RKO (cell line): ENCODE measurements at regions not wholly inside any gene's neighbourhood (a gene's known extent, or its start where the extent isn't known, plus 50 kb on each side); places are given as distances from the start of the nearest gene placed in this dataset.

Experiments
- DNase-seq: peaks from one replicate; pipeline ENCODE4 v3.0.0-alpha.2; 2016; ENCODE audit warnings: low spot score

DNA sequence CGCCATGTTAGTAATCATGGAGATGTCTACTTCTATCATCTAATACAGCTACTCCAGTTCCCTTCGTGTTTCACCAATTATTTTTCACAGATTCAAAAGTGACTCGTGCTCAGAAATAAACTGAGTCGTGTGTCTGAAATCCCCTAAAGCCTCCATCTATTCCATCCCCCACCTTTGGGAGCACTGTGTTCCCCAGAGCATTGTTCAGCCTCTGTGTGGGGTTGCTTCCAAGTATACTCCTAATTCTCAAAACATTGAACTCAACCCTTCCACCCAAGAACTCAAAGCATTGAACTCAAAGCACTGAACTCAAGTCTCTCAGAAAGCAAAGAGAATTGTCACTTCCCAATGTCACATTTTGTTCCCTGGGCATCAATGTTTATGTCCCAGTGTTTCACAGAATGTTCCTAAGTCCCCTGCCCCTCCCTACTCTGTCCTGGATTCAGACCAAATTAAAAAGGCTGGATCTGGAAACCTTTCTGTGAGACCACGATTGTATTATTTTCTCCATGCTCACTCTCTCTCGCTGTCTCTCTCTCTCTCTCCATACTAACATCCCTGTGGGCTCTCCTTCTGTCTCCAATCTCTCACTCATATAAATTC is 138.5 kb upstream of the QRFPR start:
- DNase-seq, result no peak

DNA sequence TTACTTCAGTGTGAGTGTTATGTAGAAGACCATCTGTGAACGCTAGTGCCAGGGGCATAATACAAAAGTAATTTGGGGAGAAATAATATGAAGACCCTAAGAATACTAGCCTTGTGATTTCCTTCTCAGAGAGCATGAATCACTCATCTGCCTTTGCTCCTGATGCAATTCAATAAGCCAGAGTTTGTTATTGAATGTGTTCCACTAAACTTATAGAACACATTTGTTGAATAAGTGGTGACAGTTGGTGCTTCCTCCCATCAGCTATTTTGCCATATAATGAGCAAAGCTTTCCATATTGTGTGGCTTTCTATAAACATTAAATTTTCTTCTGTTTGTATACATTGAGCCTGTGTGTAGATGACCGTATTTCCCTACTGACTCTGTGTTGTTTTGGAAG is 136.4 kb upstream of the QRFPR start:
- DNase-seq, result no peak

DNA sequence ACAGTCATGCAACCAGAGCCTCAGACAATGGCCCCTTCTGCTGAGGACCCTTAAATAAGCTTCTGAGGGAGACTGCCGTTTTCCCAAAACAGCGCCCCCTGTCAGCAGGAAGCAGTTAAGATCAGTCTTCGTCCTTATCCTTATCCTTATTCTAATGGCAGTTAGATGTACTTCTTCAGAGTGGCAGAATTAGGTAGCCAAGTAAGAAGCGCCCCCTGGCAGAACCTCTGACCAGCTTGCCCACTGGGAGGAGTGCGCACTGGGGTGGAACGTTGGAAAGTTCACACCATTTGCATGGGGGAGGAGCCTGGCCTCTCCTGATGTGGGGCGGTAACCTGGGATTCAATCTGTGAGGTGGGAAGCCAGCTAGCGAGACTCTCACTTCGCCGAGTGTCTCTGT is 133.6 kb upstream of the QRFPR start:
- DNase-seq, result no peak

DNA sequence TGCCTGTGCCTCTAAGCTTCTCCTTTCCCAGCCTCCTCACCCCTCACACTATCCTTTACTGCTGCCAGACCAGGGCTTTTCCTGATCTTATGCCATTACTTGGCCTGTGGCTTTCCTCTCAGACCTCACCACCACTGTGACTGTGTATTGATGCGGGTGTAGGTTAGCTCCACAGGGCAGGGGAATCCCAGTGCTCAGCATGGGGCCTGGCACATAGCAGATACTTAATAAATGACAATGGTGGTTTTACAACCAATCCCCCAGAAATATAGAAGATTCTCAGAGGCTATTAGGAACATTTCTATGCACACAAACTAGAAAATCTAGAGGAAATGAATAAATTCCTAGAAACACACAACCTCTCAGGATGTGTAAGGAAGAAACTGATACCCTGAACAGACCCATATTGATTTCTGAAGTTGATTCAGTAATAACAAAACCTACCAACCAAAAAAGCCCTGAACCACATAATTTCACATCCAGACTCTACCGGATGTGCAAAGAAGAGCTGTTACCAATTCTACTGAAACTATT is 129.6 kb upstream of the QRFPR start:
- DNase-seq, result no peak

DNA sequence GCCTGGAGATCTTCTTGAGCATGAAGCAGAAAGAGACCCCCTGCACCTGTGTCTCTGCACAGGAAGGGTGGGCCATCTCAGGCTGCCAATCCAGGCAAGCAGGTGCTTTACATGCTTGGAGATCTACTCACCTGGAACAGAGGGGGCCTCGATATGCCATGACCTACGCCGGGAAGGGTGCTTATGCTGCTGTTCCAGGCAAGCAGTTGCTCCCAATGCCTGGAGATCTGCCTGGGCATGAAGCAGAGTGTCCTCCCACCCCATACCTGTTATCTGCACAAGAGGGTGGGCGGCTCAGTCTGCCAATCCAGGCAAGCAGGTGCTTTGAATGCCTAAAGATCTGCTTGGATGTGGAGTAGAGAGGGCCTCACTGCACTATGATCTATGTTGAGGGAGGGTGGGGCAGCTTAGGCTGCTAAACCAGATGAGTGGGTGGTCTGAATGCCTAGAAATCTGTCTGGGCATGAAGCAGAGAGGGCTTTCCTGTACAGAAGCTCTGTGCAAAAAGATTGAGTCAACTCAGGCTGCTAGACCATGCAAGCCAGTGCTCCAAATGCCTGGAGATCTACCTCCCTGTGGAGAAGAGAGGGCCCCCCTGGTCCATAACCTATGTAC is 104.5 kb upstream of the QRFPR start:
- no peak for DNase-seq

DNA sequence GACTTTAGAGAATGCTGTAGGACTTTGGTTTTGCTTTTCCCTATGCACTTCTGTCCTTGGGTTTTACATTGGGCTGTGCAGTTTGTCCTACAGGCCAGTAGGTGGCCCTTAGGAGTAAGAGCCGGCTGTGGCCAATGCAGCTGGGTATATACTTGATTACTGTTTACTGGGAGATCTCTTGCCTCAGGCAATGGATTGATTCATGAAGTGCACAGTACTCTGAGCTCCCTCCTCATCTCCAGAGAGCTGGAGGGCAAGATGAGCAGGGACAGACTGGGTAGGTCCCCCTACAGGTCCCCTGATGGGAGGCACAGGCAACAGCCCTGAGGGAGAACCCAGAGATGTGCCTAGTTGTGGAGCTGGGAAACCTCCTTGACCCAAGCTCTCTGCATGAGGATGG is 103.8 kb upstream of the QRFPR start:
- peak; percentile 62 for DNase-seq

DNA sequence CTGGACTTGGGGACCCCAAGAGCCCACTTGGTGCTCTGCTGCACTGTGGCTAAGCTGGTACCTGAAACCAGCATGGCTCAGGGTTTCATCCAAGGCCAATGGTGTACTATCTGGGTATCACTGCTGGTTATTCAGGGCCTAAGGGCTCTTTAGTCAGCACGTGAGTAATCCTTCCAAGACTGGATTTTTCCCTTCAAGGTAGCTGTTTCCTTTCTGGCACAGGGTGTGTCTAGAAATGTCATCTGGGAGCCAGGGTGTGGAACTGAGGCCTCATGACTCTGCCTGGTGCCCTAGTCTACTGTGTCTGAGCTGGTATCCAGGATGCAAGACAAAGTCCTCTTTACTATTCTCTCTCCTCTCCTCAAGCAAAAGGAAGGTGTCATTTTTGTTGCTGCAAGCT is 99.0 kb upstream of the QRFPR start:
- DNase-seq, result no peak

DNA sequence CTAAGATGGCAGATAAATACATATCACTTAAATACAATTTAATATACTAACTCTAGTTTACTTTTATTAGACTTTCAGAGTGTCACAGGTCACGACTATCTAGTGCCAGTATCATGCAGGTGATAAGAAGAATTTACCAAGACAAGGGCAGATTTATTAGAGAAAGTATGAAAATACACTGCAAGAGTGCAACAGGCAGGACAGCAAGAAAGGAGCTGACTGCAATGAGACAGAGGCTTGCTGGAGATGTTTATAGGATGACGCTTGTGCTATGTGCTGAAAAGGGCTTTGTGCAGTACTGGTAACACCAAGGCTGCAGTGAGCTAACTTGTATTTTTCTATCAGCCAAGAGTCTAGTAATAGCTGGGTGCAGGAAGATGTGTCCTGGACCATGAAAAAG is 96.7 kb upstream of the QRFPR start:
- no peak for DNase-seq

DNA sequence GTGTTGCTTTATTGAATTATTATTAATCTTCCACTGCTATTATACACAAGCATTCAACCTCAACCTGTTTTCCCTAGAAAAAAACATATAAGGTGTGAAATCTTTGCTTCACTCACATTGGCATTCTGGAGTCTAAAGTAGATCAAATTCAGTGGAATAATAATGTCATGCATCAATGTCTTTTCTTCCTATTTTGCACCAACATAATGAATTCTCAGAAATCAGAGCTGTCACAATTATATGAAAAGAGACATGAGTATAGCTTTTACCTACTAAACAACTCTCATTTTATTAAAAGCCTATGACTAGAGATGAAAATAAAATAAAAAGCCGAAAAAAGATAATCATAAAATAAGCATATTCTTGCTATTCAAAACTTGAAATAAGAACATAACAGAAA is 96.3 kb upstream of the QRFPR start:
- DNase-seq, result no peak

DNA sequence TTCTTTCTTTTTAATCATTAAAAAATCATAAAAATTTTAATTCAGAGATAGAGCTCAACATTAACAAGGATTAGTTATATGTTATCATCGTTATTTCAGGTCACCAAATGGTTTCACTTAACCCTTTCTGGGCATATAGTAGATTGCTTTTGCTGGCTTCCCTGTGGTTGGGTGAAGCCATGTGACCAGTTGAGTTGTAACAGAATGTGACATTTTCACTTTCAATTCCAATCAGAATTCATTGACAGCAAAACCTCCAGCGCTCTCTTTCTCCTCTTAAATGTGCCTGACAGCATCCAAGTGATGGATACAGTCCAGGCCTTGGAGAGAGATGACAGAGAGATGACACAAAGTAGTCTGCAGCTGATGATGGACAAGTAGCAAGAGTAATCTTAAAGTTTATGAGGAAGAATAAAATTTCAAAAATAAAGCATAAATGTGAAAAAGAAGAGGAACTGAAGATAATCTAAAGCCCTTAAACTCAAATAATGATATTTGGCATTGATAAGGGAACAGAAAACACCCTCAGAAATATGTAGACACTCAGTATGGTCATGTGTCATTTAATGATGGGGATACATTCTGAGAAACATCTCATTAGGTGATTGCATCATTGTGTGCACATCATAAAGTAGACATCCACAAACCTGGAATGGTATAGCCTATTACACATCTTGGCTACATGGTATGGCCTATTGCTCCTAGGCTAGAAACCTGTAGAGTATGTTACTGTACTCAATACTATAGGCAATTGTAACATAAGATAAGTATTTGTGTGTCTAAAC is 92.3 kb upstream of the QRFPR start:
- DNase-seq, result no peak

DNA sequence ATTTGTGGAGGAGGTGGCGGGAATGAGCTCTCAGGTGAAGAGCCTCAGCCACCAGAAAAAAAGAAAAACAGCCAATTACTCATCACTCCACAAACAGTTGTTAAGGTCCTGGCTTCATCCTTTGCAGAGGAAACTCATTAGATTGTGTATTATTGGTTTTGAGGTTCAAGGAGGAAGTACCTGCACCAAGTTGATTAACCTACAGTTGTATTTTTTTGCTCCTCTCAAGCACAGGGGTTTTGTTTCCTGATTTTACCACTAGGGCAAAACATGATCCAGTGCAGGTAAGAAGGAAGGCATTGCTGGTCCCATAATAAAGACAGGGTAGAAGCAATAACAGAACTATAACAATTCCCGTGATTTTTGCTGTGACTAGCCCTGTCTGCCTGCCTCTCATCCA is 84.0 kb upstream of the QRFPR start:
- no peak for DNase-seq

DNA sequence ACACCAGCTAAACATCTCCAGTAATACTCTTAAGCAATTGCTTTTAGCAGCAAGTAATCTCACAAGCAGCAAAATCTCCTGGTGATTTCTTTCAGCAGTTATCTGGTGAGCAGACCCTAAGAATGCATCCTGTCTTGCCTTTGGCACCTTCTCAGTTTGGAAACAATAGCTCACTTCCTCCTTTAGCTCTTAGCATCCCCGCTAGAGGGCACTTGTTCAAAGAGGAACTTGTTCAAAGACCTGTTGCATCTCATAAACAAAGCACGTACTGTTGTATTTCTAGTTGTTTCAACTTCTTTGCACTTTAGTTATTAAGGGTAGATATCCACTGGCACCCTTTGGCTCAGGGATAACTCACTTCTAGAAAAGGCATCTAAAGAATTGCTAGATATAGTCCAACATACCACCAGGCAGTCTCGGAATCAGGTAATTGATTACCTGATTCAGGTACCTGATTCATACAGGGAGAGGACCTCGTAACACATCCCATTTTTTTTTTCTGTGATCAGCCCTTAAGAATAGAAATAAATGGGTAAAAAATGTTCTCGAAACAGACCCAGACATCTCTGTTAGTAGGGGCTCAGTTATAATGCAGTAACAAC is 81.9 kb upstream of the QRFPR start:
- peak; percentile 84 for DNase-seq

DNA sequence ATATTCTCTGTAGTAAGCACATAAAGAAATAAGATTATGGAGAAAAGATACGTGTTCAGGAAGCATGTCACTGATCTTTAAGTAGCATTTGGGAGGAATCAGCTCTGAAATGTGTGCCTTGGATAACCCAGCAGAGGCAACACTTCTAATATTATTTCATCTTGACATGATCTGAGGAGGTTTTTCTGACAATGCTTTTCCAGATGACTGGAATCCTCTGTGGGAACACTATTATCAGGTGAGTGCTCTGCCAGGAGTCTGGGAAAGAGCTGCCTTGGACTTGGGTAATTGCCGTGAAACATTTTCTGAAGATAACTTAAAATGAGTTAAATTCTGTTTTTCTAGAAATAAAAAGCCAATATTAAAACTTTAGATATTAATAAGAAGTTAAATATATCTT is 78.2 kb upstream of the QRFPR start:
- no peak for DNase-seq

DNA sequence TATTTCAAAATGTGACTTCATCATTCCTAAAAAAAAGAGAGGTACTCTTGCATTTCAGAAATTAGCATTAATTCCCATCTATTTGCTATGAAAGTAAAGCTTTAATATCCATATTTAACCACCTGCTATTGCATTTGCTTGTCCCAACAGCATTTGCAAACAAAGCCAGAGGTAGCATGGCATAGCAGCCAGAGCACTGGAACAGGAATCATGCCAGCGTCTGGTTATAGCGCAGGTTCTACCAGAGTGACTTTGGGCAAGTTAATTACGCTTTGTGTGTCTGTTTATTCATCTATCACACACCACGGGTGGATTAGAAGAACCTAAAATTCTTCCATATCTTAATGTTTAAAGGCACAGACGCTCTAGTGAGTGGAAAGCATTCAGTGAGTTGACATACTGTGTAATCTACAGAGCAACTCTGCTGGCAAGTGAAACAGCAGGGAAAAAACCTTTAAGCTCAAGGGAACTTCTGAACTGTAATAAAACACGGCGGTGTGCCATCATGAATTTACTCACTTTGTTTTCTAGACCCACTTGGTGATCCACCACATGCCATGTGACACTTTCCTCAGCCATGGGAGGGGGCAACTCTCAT is 76.6 kb upstream of the QRFPR start:
- no peak for DNase-seq

DNA sequence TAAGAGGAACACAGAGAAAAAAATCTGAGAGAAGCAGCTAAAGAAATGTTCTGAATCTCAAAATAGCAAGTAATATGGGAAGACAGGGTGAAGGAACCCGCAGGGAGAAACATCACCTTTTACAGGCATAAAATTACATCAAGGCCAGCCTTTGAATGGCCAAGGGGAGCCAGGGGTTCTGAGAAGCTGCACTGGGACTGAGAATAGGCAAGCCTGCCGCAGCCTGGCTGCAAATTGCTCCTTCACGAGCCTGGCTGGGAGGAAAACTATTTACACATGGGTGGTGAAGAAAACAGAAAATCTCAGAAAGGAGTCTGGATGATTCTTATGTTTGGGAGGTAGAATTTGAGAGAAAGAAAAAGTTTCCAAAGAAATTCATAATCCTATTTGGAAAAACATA is 74.5 kb upstream of the QRFPR start:
- DNase-seq, result no peak

DNA sequence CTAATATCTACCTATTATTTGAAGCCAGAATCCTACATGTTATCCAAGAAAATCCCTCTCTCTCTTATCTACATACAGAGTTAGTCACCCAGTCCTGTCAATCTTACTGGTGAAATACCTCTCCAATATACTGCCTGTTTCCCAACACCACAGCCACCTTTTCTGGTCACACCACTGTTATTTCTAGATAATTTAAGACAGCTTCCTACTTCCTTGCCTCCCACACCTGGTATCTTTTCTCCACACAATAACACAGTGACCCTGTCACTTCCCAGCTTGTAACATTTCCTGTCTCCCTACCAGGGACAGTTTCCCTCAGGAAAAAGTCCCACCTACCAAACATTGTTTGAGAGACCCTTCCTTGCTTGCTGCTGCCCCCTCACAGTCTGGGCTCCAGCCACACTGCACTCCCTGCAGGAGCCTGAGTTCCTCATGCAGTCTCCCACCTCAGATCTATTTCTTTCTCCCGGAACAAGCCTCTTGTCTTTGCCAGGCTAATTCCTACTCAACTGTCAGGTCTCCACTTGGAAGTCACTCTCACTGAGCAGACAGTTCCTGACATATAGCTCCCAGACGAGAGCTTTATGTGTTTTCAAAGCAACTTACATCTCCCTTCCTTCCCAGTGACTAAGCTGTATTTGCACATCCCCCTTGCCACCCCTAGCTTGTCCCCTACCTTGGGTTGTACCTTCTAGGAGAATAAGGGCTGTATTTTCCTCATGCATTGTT is 73.6 kb upstream of the QRFPR start:
- DNase-seq, result no peak

DNA sequence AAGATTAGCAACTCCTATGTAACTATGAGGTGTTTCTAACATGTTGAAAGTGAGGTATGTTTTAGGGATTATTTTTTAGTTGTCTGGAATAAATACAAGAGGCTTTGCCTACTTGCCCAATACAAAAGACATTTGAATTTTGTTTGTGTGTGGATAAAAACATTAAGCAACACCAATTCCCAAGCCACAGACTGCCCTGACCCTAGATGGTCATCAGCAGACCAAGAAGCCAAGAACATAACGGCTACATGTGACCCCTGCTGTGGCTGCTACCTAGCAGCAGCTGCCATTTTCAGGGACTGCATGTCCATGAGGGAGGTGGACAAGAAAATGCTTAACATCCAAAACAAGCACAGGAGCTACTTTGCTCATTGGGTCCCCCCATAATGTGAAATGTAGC is 70.5 kb upstream of the QRFPR start:
- no peak for DNase-seq

DNA sequence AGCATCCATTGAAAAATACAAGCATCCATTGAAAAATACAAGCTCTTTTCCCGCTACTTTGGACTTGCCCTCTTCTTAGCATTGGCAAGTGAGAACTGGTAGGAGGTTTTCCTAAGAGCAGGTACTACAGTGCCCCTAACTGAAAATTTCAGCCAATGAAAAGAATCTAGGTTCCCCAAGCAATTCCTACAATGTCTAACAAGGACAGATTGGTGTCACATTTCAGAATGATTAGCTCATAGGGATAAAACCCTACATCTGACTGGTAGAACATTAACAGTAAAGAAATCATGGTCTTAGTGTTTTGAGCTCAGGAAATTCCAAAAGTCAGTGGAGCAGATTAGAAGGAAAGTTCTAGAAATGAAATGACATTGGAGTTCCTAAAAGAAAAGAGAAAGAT is 68.6 kb upstream of the QRFPR start:
- no peak for DNase-seq

DNA sequence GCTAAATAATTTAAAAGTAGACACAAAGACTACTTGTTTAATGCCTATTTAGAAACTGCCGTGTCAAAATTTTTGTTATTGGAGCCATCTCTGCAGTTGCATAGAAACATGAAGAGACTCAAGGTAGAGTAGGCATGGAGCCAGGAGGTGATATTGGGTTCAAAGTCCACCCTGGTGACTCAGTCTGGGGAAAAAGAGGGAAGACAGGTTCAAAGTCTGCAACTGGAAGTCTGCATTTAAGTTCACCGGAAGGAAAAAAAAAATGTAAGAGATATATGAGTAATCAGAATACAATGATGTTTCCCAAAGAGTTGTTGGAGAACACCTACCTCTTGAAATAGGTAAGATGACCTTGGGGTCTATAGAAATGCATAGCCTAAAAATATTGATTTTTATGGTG is 67.4 kb upstream of the QRFPR start:
- peak; percentile 45 for DNase-seq

DNA sequence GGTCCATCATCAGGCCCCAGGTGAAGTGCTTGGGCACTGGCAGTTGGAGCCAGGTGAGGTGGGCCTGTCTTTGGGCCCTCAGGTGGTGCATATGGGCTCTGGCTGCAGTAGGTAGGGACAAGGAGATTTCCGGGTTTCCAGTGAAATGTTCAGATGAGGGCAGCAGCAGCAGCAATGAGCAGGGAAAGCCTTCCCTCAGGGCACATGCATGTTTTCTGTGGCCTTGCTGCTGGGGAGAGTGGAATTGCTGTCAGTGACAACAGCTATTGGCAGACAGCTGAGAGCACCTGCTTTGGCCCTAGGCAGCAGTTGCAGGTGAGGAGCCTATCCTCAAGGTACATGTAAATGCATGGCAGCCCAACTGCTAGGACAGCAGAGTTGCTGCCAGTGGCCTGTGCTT is 58.9 kb upstream of the QRFPR start:
- no peak for DNase-seq
